Epithelial cell of esophagus (primary cell): ENCODE measurements at regions not wholly inside any gene's neighbourhood (a gene's known extent, or its start where the extent isn't known, plus 50 kb on each side); places are given as distances from the start of the nearest gene placed in this dataset.

Experiments used
- DNase-seq: peaks from one replicate; pipeline ENCODE4 v3.0.0; 2010; ENCODE audit warnings: low read depth
- H3K4me3 ChIP-seq: 2 replicates; pipeline ENCODE4 v1.5.1; 2011; ENCODE audit warnings: mild to moderate bottlenecking, low read length, control low read depth
- TF ChIP-seq, protein P1 (sequence below): IDR thresholded peaks from 2 replicates; pipeline ENCODE4 v1.5.1; 2011; ENCODE audit warnings: low read depth, mild to moderate bottlenecking, low read length, control low read depth, inconsistent platforms; ENCODE audit not compliant: insufficient read depth; ENCODE audit errors: missing control alignments

GRCh38 chr2:13923823-13924222, 708.7 kb upstream of the LRATD1 start:
- no peak overlapping the region for H3K4me3 ChIP-seq
- DNase-seq, result no peak
- TF ChIP-seq, protein P1, sequence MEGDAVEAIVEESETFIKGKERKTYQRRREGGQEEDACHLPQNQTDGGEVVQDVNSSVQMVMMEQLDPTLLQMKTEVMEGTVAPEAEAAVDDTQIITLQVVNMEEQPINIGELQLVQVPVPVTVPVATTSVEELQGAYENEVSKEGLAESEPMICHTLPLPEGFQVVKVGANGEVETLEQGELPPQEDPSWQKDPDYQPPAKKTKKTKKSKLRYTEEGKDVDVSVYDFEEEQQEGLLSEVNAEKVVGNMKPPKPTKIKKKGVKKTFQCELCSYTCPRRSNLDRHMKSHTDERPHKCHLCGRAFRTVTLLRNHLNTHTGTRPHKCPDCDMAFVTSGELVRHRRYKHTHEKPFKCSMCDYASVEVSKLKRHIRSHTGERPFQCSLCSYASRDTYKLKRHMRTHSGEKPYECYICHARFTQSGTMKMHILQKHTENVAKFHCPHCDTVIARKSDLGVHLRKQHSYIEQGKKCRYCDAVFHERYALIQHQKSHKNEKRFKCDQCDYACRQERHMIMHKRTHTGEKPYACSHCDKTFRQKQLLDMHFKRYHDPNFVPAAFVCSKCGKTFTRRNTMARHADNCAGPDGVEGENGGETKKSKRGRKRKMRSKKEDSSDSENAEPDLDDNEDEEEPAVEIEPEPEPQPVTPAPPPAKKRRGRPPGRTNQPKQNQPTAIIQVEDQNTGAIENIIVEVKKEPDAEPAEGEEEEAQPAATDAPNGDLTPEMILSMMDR, result no peak

DNA sequence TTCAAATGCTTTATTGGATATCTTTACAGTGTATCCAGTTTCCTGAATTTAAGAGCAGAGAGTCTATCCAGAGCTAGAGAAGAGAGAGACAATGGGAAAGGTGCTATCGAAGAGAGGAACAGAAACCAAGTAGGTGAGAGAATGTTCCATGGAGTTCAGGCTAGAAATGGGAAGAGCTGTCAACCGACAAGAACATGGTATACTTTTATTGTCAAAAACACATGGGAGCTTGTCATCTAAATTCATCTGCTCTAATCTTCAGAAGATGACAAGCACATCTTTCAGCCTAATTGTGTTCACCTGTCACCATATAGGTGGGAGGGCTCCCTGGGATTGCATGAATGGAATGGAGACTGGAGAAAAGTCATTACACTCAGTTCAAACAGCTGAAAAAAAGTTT, 690.4 kb upstream of the LRATD1 start:
- no peak for DNase-seq
- no peak overlapping the region for H3K4me3 ChIP-seq
- TF ChIP-seq, protein P1, result no peak

GRCh38 chr2:13950761-13951160, 681.8 kb upstream of the LRATD1 start:
- TF ChIP-seq, protein P1, result no peak
- DNase-seq, result no peak
- H3K4me3 ChIP-seq, result no peak overlapping the region

GRCh38 chr2:13968811-13969210, 663.7 kb upstream of the LRATD1 start:
- TF ChIP-seq, protein P1, result no peak
- no peak for DNase-seq
- H3K4me3 ChIP-seq, result no peak overlapping the region

- H3K4me3 ChIP-seq, result no peak overlapping the region
- no peak for DNase-seq
- TF ChIP-seq, protein P1, result no peak
These were observed 646.3 kb upstream of the LRATD1 start for GRCh38 chr2:13986119-13986720.

- TF ChIP-seq, protein P1, result no peak
- peak; percentile 50 for DNase-seq
- no peak overlapping the region for H3K4me3 ChIP-seq
These were observed 636.0 kb upstream of the LRATD1 start for GRCh38 chr2:13996527-13996926.

DNA sequence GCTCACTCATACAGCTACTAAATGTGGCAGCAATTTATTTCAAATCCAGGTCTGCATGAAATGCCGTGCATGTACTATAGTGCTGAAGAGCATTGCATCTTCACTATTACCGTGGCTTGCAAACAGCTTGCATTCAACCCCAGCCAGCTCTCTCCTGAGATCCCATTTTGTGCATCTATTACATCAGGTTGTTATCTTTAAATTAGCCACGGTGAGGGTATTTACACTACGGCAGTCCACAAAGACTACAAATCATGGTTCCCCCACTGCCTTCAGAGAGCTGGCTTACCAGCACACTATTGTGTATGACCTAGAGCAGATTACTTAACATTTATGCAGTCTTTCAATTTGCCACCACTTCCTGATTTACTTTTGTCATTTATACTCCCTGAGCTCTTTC, 621.3 kb upstream of the LRATD1 start:
- DNase-seq, result no peak
- TF ChIP-seq, protein P1, result no peak
- H3K4me3 ChIP-seq, result no peak overlapping the region
